ENCODE measurements at regions not wholly inside any gene's neighbourhood (a gene's known extent, or its start where the extent isn't known, plus 50 kb on each side); places are given as distances from the start of the nearest gene placed in this dataset.

DNA sequence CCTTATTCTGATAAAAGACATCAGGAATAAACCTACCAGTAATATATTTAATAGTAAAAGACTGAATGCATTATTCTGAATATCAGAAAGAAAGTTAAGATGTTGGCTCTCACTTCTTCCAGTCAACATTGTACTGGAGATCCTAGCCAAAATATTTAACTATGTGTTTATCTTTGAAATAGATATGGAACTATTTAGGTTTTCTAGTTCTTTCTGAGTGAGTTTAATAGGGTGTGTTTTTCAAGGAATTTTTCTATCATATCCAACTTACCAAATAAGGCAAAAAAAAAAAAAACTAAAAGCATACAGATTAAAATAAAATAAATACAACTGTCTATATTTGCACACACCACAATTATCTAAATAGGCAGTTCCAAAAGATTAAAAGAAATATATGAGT is 478.9 kb upstream of the LMO3 start:
- Mint-ChIP-seq H3K36me3 (ENCODE audit: insufficient read depth, unreplicated experiment) (no peaks in the 10 kb centered on the region), H3K4me3 (ENCODE audit: low read depth, unreplicated experiment) (no peak overlapping the region), H3K27me3 (ENCODE audit: unreplicated experiment) (no peaks in the 10 kb centered on the region), H3K4me1 (ENCODE audit: low read depth, unreplicated experiment) (peaks cover 18% of the 10 kb centered on the region), H3K27ac (ENCODE audit: unreplicated experiment) (no peak overlapping the region), H3K9me3 (ENCODE audit: low read depth, unreplicated experiment) (peaks cover 6% of the 10 kb centered on the region)
- TF ChIP-seq, protein P1, sequence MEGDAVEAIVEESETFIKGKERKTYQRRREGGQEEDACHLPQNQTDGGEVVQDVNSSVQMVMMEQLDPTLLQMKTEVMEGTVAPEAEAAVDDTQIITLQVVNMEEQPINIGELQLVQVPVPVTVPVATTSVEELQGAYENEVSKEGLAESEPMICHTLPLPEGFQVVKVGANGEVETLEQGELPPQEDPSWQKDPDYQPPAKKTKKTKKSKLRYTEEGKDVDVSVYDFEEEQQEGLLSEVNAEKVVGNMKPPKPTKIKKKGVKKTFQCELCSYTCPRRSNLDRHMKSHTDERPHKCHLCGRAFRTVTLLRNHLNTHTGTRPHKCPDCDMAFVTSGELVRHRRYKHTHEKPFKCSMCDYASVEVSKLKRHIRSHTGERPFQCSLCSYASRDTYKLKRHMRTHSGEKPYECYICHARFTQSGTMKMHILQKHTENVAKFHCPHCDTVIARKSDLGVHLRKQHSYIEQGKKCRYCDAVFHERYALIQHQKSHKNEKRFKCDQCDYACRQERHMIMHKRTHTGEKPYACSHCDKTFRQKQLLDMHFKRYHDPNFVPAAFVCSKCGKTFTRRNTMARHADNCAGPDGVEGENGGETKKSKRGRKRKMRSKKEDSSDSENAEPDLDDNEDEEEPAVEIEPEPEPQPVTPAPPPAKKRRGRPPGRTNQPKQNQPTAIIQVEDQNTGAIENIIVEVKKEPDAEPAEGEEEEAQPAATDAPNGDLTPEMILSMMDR (IDR thresholded peaks at IDR 0.05; ENCODE audit: unreplicated experiment): no peak
- BruUV-seq (replicated peaks): no TSS peak
- no peak for DNase-seq
- CTCF ChIA-PET: interaction anchor here (0.8 kb wide), 1 partner anchor 220 kb away, joined by 3 read pairs; no protein-coding TSS in a partner anchor
- intact Hi-C loops (cut with micrococcal nuclease; ENCODE audit: unreplicated experiment): no loop called here

DNA sequence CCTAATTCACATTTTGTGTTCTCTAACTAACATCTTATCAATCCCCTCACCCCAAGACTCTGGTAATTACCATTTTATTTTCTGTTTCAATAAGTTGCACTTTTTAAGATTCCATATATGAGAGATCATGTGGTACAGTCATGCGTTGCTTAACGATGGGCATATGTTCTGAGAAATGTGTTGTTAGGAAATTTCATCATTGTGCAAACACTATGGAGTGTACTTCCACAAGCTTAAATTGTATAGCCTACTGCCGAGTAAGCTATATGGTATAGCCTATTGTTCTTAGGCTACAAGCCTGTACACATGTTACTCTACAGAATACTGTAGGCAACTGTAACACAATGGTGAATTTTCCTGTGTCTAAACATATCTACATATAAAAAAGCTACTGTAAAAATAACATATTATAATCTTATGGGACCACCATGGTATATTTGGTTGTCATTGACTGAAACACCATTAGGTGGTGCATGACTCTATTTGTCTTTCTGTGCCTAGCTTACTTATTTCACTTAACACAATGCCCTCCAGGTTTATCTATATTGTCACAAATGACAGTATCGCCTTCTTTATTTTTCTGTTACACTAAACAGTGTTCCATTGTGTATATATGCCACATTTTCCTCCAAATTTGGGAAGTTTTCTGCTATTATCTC is 473.4 kb upstream of the LMO3 start:
- intact Hi-C loops (cut with micrococcal nuclease; ENCODE audit: unreplicated experiment): no loop called here
- H3K27me3 Mint-ChIP-seq (ENCODE audit: unreplicated experiment): no peaks in the 10 kb centered on the region
- no peaks in the 10 kb centered on the region for H3K36me3 Mint-ChIP-seq (ENCODE audit: insufficient read depth, unreplicated experiment)
- peaks cover 29% of the 10 kb centered on the region for H3K4me1 Mint-ChIP-seq (ENCODE audit: low read depth, unreplicated experiment)
- TF ChIP-seq, protein P1 (IDR thresholded peaks at IDR 0.05; ENCODE audit: unreplicated experiment): no peak
- DNase-seq: no peak
- no peak overlapping the region for H3K27ac Mint-ChIP-seq (ENCODE audit: unreplicated experiment)
- H3K9me3 Mint-ChIP-seq (ENCODE audit: low read depth, unreplicated experiment): peaks cover 4% of the 10 kb centered on the region
- H3K4me3 Mint-ChIP-seq (ENCODE audit: low read depth, unreplicated experiment): no peak overlapping the region
- BruUV-seq (replicated peaks): no TSS peak
- CTCF ChIA-PET: no interaction called here

DNA sequence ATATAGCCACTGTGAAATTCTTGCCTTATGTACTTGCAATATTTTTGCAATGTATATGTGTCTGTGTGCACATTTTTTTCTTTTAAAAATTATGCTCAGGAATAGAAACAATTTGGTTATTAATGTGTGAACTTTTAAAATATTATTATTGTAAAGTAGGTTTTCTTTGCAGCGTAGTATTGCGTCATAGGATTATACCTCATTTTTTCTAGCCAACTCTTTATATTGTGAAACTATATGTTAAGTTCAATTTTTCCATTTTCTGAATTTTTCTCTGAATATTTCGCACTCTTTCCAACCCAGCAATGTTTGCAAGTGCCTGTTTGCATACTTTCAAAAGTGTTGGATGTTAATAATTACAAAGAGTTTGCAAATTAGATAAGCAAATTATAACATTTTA is 471.6 kb upstream of the LMO3 start:
- Mint-ChIP-seq H3K4me3 (ENCODE audit: low read depth, unreplicated experiment) (no peak overlapping the region), H3K27me3 (ENCODE audit: unreplicated experiment) (no peaks in the 10 kb centered on the region), H3K9me3 (ENCODE audit: low read depth, unreplicated experiment) (peaks cover 4% of the 10 kb centered on the region), H3K36me3 (ENCODE audit: insufficient read depth, unreplicated experiment) (no peaks in the 10 kb centered on the region), H3K4me1 (ENCODE audit: low read depth, unreplicated experiment) (peaks cover 22% of the 10 kb centered on the region), H3K27ac (ENCODE audit: unreplicated experiment) (no peak overlapping the region)
- TF ChIP-seq, protein P1 (IDR thresholded peaks at IDR 0.05; ENCODE audit: unreplicated experiment): no peak
- intact Hi-C loops (cut with micrococcal nuclease; ENCODE audit: unreplicated experiment): no loop called here
- BruUV-seq (replicated peaks): no TSS peak
- CTCF ChIA-PET: no interaction called here
- DNase-seq: no peak

DNA sequence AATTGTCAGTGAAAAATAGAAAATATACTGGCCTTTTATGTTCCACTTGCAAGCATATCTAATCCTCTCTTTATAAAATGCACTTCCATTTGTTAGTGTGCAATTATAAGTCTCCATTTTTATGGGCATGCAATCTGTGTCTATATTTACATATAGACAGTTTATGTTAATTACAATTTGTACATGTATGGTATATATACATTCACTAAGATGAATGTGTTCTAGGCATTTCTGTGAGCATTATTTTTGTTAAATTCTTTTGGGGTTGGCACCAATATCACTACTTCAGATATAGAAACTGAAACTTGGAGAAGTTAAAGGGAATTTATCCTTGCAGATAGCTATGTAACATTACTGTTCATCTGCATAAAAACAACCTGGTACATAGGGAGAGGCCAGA is 470.8 kb upstream of the LMO3 start:
- CTCF ChIA-PET: no interaction called here
- Mint-ChIP-seq H3K27ac (ENCODE audit: unreplicated experiment) (no peak overlapping the region), H3K4me3 (ENCODE audit: low read depth, unreplicated experiment) (no peak overlapping the region), H3K9me3 (ENCODE audit: low read depth, unreplicated experiment) (peaks cover 4% of the 10 kb centered on the region), H3K4me1 (ENCODE audit: low read depth, unreplicated experiment) (peaks cover 19% of the 10 kb centered on the region), H3K36me3 (ENCODE audit: insufficient read depth, unreplicated experiment) (no peaks in the 10 kb centered on the region), H3K27me3 (ENCODE audit: unreplicated experiment) (no peaks in the 10 kb centered on the region)
- intact Hi-C loops (cut with micrococcal nuclease; ENCODE audit: unreplicated experiment): no loop called here
- no TSS peak for BruUV-seq (replicated peaks)
- no peak for DNase-seq
- TF ChIP-seq, protein P1 (IDR thresholded peaks at IDR 0.05; ENCODE audit: unreplicated experiment): no peak
